Left ventricle myocardium superior (tissue), 1 donor: ENCODE measurements at regions not wholly inside any gene's neighbourhood (a gene's known extent, or its start where the extent isn't known, plus 50 kb on each side); places are given as distances from the start of the nearest gene placed in this dataset.

Source experiments
- ATAC-seq: fragments of 200-7000 bp; cut with Tn5 transposase; one replicate; pipeline ENCODE4 v1.9.1; 2020; ENCODE audit warnings: mild to moderate bottlenecking, moderate library complexity
- DNase-seq: peaks from one replicate; pipeline ENCODE4 v3.0.0-alpha.2; 2020
- intact Hi-C: fragments of 100-400 bp; cut with micrococcal nuclease; formaldehyde crosslinking; loops from one replicate; pipeline ENCODE4 v1.11.0; 2022
- donor health status: DM: no; HTN: yes; CAD: no; lungs with severe emphysema.

DNA sequence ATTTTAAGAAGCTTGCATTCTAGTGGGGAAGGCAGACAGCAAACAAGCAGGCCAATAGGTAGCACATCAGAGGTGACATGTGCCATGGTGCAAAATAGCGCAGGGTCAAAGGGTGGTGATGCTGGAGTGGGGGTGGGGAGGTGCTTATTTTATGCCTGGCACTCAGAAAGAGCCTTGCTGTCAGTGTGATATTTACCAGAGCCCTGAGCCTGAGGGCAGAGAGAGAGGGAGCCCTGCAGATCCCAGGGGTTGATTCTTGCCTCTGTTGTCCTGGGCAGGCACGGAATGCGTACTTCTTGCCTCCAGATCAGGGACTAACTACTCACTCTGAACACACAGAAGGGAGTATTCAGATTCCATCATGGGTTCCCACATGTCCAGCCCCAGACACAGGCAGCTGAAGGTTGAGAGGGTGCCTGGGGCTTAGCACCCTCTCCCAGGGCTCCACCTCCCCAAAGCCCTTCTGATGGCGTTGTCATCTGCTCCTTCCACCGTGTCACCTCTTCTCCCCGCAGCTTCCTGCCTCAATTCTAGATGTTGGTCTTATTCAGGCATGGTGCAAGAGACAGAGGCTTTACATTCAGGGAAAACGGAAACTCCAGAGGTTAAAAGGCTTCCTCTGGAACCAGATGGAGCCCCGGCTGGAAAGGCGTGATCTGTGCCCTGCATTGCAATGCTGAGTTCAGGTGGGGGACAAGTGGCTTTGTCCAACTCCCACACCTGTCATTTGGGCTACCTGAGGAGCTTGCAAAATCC, 252.3 kb downstream of the HAUS1 start:
- intact Hi-C loops = no loop called here
- no peak for DNase-seq
- ATAC-seq = peak; percentile 94

DNA sequence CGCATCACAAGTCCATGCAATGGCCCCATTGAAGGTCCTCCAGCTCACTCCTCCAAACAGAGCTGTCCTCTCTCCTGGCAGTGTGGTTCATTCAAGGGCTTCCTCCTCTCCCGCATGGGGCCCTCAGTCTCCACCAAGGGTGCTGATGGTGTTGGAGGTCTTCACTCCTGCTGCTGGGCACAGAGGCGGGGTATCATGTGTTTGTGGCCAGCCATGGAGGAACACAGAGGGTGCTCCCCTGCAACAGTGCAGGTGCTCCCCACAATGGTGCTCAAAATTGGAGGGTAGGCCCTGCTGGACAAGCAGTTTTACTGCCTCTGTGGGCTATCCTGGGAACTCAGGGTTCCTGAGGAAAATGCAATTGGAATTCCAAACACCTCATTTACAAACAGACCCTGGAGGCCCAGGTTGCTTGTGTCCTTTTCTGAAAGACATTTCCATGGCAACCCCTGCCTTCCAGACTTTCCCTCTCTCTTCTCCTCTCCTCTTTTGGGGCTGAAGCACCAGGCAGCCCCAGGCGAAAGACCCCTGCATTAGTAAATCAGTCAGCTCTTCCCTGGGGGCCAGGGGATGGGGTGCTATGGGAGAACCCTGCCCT, 256.0 kb downstream of the HAUS1 start:
- no peak for DNase-seq
- no peak for ATAC-seq
- intact Hi-C loops = no loop called here

DNA sequence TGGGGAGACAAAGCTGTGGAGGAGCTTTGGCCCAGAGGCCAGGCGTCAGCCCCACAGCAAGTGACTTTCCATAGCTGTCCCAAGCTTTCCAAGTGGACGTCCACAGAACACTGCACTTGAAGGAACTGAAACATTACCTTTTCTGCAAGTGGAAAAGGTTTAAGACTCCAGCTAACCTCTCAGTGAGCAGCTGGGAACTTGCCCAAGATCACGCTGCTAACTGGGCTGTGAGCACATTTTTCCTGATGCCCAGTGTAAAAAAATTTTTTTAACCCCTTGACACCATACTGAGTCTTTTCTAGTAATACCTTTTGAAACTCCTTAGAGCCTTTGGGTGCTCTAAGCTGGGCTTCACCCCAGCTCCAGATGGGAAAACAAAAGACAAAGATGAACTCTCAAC, 256.7 kb downstream of the HAUS1 start:
- ATAC-seq (no peak), DNase-seq (no peak)
- intact Hi-C loops = no loop called here

DNA sequence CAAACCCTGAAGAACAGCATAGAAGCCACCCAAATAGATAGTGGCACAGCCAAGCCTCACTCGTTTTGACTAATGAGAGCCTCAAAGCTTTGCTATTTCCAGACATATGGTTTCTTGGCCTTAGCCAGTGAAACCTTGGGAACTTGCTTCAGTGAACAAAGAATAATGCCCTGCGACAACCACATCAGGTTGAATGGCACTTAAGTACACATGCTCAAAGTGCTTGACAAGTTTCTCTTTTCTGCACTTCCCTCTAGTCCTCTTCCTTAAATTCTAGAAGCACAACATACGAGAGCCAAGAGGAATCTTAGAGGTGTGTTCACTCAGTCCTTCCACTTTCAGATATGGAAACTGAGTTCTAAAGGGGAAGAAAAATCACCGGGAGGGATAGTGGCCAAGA, 258.3 kb downstream of the HAUS1 start:
- DNase-seq (no peak), ATAC-seq (no peak)
- intact Hi-C loops = no loop called here

DNA sequence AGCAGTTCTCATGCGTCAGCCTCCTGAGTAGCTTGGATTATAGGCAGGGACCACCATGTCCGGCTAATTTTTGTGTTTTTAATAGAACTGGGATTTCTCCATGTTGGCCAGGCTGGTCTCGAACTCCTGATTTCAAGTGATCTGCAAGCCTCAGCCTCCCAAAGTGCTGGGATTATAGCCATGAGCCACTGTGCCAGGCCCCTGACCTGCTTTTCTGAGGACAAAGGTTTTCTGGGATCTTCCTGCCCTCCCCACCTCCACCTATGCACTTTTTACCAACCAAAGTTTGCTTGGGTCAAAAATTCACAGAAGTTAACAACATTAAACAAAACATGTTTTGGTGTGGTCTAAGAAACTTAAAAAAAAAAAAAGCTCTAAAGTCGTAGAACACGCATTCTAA, 259.9 kb downstream of the HAUS1 start:
- no peak for ATAC-seq
- no peak for DNase-seq
- intact Hi-C loops = no loop called here

DNA sequence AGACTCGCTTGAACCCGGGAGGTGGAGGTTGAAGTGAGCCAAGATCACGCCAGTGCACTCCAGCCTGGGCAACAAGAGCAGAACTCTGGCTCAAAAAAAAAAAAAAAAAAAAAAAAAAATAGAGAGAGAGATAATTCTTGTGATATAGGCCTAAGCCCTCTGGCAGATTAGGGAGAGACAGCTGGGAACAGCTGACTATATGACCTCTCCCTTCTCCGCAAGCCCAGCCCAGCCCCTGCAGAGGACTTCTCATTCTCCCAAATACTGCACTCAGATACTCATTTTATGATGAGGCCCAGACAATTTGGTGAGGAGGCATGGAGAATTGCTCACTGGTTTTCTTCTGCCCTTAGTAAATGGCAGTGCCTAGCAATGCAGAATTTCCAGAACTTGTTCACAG, 262.0 kb downstream of the HAUS1 start:
- no peak for DNase-seq
- ATAC-seq = peak; percentile 55
- intact Hi-C loops = no loop called here

DNA sequence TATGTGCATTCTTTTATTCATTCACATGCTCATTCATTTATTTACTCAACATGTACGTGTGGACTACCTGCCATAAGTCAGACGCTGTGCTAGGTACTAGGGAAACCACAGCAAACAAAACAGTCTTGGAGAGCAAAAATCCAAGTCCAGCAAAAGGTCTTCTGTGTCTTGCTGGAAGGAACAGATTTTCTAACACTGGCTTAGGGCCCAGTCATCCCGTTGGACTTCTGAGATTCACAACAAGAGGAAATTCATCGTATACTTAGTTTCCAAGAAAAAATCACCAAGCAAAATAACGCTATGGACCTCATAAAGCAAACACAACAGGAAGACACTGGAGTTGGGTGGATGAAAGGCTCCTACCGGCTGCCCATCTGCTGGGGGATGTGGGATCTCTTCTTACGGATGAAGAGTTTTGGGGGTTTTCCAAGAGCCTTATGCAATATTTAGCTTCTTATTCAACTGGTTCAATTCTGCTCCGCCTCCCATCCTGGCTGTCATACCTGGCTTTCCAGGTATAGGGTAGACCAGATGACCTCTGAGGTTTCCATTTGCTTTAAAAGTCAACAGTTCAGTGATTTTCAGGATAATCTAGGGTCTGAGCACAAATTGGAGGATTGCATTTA, 262.7 kb downstream of the HAUS1 start:
- ATAC-seq (no peak), DNase-seq (no peak)
- intact Hi-C loops = no loop called here

DNA sequence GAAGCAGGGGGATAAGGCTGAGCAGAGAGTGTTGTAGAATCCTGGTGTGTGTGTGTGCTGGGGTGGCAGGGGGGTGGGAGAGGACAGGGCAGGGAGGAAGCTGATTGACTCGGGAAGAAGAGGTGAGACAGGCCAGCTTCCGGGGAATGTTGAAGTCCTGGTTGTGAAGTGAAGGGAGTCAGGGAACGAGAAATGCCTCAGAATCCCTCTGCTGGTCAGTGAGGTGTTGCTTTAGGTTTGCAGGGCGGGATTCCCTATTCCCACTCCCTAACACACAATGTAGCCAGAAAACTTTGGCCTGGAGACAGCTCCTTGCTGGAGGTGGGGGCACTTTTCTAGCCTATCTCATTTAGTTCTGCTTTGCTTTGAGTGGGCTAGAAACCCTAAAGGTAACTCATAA, 265.1 kb downstream of the HAUS1 start:
- intact Hi-C loops = no loop called here

DNA sequence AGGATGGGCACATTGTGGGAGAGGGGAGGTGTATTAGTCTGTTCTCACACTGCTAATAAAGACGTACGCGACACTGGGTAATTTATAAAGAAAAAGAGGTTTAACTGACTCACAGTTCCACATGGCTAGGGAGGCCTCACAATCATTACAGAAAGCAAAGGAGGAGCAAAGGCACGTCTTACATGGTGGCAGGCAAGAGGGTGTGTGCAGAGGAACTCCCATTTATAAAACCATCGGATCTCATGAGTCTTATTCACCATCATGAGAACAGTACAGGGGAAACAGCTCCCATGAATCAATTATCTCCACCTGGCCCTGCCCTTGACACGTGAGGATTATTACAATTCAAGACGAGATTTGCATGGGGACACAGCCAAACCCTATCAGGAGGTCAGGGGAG, 266.7 kb downstream of the HAUS1 start:
- DNase-seq (no peak), ATAC-seq (no peak)
- intact Hi-C loops = no loop called here

More for the DNA sequence above, 265.1 kb downstream of the HAUS1 start:
- DNase-seq (no peak), ATAC-seq (no peak)

DNA sequence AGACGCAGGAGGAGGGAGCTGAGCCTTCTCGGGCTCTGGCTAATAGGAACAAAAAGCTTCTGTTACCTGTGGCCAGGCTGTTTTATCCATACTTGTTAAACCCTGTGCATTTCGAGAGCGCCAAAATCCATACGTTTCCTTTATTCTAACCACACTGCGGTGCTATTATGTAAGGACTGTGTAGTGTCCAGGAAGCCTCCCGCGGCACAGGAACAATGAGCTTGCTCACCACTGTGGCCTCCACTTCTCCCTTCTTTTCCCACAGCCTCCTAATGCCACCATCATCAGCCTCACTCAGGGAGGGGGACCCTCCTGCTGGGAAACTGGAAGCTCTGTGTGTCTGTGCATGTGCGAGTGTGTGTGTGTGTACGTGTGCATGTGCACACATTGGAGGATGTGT, 268.5 kb downstream of the HAUS1 start:
- intact Hi-C loops = no loop called here
- no peak for ATAC-seq
- no peak for DNase-seq

DNA sequence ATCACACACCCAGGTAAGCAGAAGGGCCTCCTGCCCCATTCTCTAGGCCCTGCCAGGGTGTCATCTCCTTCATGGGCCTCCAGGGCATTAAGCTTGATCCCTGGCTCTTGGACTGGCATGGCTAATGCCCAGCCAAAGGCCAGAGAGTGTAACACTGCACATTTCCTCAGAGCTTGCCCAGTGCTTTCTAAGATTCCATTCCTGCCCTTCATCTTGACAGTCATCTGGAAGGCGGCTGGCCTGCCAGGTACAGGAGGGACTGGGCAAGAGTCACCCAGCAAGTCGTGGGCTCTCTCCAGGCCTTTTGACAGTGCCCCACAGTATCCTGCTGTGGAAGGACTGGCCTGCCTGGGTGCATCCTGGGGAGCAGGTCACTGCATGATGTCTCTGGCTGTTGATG, 268.9 kb downstream of the HAUS1 start:
- ATAC-seq (no peak), DNase-seq (no peak)
- intact Hi-C loops = no loop called here

DNA sequence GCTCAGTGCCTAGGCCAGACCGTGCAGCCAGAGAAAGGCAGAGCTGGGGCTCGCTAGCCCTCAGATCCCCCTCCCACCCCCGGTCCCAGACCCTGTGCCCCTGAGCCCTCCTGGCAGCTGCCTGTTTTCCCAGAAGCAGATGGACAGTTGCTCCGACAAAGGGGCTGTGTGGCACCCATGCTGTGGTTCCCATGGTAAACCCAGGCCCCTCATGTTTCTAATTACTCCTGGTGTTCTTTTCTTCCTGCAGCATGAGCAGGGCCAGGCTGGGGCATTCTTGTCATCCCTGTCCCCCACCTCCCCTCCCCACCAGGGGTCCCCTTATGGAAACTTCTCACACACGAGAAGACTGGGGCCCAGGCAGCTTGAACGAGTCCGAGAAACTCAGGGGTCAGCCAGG, 269.6 kb downstream of the HAUS1 start:
- ATAC-seq = no peak
- intact Hi-C loops = no loop called here
- no peak for DNase-seq

DNA sequence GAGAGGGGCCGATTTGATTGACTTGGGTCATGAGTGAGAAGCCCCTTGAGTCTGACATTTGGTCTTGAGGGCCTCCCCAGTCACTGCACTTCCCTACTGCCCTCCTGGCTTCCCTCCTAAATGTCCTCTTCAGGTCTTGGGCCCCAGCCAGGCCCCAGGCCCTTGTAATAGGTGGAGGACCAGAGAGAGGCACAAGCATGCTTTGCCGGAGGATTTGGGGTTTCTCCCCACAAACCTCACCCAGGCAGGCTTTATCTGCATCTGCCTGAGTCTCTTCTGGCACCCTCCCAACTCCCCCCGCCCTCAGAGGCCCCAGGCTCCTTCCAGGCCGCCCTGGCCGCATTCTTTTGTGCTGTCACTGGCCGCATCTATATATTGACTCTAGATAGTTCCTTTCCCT, 270.7 kb downstream of the HAUS1 start:
- intact Hi-C loops = no loop called here
- DNase-seq = peak; percentile 46
- peak; percentile 58 for ATAC-seq

DNA sequence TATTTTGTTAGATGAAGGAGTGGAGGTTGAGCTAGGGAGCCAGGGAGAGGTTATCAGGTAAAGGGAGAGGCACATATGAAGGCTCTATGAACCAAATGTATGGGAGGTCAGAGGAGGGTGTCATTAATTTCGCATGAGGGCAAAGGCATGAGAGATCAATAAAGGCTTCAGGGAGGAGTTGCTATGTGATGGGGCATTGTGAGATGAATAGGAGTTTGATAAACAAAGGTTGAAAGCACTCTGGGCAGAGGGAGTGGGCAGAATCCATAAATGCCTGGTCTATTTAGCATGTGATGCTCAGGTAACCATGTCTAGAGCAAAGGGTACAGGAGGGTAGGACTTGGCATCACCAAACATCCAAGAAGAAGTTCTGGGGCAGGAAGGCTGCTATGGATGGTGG, 273.4 kb downstream of the HAUS1 start:
- intact Hi-C loops = no loop called here
- no peak for DNase-seq
- ATAC-seq = no peak

DNA sequence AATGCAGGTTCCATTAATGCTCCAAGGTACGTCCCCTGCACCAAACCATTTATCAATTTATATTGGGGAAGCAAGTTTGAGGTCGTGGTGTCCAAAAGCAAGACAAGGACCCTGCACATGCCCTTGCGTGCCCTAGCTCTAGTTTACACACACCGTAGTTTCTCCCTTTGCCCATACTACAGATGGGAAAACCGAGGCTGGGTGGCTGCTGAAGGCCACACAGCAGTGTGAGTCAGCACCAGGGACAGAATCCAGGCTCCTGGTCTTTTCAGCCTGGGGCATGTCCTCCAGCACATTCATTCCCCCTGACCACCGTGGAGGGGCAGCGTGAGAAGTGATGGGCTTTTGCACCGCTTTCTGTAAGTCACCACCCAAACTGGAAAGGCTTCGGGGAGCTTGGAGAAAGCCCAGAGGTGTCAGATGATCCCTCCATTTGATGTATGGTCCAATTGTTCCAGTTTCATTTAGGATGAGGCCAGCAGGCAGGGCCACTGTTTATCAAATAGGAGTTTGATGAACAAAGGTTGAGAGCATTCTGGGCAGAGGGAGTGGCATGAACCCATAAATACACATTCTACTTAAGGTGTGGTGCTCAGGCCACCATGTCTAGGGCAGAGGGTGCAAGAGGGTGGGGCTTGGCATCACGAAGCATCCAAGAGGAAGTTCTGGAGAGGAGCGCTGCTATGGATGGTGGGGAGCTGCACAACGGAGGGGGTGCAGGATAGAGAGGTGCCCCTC, 274.1 kb downstream of the HAUS1 start:
- DNase-seq (no peak), ATAC-seq (no peak)
- intact Hi-C loops = no loop called here

DNA sequence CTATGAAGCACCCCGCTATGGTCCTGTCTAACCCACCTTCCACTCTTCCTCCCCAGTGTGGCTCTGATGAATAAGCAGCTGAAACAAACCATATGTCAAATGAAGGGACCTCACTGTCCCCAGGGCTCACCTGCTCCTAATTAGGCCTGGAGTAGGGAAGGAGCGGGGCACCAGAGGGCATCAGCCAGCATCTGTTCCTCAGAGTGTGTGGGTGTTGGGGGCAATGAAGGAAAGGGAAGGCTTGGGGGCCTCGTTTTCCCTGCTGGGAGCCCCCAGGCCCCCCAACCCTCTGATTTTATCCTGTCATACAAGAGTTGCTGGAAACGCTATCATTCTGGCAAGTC, 274.7 kb downstream of the HAUS1 start:
- intact Hi-C loops = no loop called here
- DNase-seq (no peak), ATAC-seq (no peak)

DNA sequence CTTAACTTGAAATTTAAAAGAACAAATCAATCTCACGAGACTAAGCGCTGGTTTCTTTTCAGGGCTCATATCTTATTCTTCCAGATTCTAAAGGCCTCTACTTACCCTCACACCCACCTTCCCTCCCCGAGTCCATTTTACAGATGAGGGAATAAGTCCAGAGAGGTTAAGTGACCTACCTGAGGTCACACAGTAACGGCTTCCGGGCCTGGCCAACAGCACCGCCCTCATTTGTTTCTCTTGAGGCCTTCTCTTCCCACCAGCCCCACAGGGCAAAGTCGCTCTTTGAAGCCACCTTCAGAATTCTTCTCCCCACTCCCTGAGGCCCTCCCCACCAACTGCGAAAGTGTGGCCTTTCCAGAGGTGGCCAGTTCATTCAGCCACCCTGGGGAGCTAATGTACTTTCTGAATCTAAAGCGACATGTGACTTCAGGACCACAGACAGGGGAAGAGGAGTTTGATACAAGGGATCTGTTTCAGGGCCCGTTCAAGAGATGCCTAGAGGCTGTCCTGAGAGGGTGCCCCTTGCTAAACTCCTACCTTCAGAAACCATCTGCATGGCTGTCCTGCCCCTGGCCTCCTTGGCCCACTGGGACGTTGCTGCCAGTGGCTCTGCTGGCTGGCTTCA, 275.3 kb downstream of the HAUS1 start:
- intact Hi-C loops = no loop called here
- no peak for DNase-seq
- no peak for ATAC-seq

DNA sequence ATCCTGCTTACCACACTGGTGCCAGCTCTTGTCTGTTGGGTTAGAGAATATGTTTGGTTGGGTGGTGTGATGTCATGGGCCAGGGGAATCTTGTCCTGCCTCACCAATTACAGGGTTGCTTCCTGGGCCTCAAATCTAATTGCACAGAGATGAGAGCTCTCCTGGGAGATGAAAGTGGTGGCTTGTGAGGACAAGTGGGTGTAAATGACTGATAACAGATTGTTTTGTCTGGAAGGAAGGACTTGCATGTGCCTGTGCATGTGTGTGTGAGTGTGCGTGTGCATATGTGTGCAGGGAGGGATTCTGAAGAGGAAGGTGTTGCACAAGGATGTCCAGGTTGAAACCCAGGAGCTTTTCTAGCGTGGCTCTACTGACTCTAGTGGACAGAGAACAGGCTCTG, 271.9 kb downstream of the LOXHD1 start:
- ATAC-seq (no peak), DNase-seq (no peak)
- intact Hi-C loops = no loop called here

DNA sequence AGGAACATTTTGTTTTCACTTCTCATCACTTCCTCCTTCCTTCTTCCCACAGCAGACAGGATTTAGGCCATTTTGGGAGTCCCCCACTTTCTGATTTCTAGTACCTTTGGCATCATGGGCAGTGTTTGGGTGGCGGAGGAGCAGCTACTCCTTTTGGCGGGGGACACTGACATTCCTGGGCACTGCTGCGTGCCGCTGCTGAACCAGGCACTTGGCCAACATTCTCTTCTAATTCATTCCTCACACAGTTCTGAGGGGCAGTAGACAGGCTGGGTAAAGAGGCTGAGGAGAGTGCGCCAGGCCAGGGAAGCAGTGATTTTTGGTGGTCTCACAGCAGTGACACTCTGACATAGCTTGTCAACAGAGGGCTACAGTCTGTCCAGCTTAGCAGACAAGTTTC, 270.2 kb downstream of the LOXHD1 start:
- DNase-seq (peak; percentile 72), ATAC-seq (peak; percentile 94)
- intact Hi-C loops = no loop called here
